Amygdala (tissue), 56 donors: ENCODE measurements at regions not wholly inside any gene's neighbourhood (a gene's known extent, or its start where the extent isn't known, plus 50 kb on each side); places are given as distances from the start of the nearest gene placed in this dataset.
"Not testable (repeated sequence)": the region's sequence is repeated elsewhere in the genome, so short reads cannot be mapped to it uniquely, and the experiment has no call there.

Source experiments
- DNase-seq, 56 donors: peaks; one replicate each; lab custom pipeline; 2025; lab: John Stamatoyannopoulos, UW

- no peak for DNase-seq
Observed at GRCh38 chr12:70069221-70070105, 173.8 kb upstream of the CNOT2 start.

GRCh38 chr12:70070494-70071007, 172.7 kb upstream of the CNOT2 start:
- DNase-seq: no peak

- DNase-seq: no peak
Observed at GRCh38 chr12:70074510-70074909, 168.7 kb upstream of the CNOT2 start.

- no peak for DNase-seq
Observed at GRCh38 chr12:70077441-70077840, 165.8 kb upstream of the CNOT2 start.

- no peak for DNase-seq
Observed at GRCh38 chr12:70078161-70078560, 165.1 kb upstream of the CNOT2 start.

- no peak for DNase-seq
Observed at GRCh38 chr12:70080566-70080965, 162.7 kb upstream of the CNOT2 start.

- no peak for DNase-seq
Observed at GRCh38 chr12:70082997-70083676, 160.1 kb upstream of the CNOT2 start.

GRCh38 chr12:70083677-70084020, 159.6 kb upstream of the CNOT2 start:
- DNase-seq: no peak

GRCh38 chr12:70086372-70086771, 156.9 kb upstream of the CNOT2 start:
- DNase-seq: not testable (repeated sequence)

- no peak for DNase-seq
Observed at GRCh38 chr12:70091021-70091521, 152.2 kb upstream of the CNOT2 start.

GRCh38 chr12:70094467-70094866, 148.8 kb upstream of the CNOT2 start:
- DNase-seq: no peak

GRCh38 chr12:70096759-70097410, 146.3 kb upstream of the CNOT2 start:
- no peak for DNase-seq

- no peak for DNase-seq
Observed at GRCh38 chr12:70101064-70101463, 142.2 kb upstream of the CNOT2 start.

GRCh38 chr12:70106347-70106746, 136.9 kb upstream of the CNOT2 start:
- no peak for DNase-seq

GRCh38 chr12:70110085-70110484, 133.1 kb upstream of the CNOT2 start:
- no peak for DNase-seq

- DNase-seq: no peak
Observed at GRCh38 chr12:70117670-70118069, 125.6 kb upstream of the CNOT2 start.

GRCh38 chr12:70120970-70121369, 122.3 kb upstream of the CNOT2 start:
- DNase-seq: no peak

- no peak for DNase-seq
Observed at GRCh38 chr12:70121562-70121961, 121.7 kb upstream of the CNOT2 start.

GRCh38 chr12:70122804-70123203, 120.4 kb upstream of the CNOT2 start:
- DNase-seq: peak in 2 of 56 donors; percentile 1 to 13

- no peak for DNase-seq
Observed at GRCh38 chr12:70149013-70149412, 94.2 kb upstream of the CNOT2 start.

- DNase-seq: no peak
Observed at GRCh38 chr12:70149665-70150064, 93.6 kb upstream of the CNOT2 start.
